ENCODE measurements at regions not wholly inside any gene's neighbourhood (a gene's known extent, or its start where the extent isn't known, plus 50 kb on each side); places are given as distances from the start of the nearest gene placed in this dataset.

GRCh38 chr15:29600262-29600661 lies 222.0 kb downstream of the TJP1 start:
- no peaks in the 10 kb centered on the region for H3K27me3 ChIP-seq (ENCODE audit: control insufficient read depth in 3 of 3, insufficient read depth in 3 of 3, low read length in 2 of 3)
- 90 to 93% methylated on average over 1 of the region's 1 CpG for WGBS, 2 donors
- TF ChIP-seq CTCF (IDR thresholded peaks at IDR 0.05; ENCODE audit: control extremely low read depth, extremely low read depth) = no peak
- no peaks in the 10 kb centered on the region for H3K36me3 ChIP-seq (ENCODE audit: control insufficient read depth in 4 of 4, insufficient read depth in 4 of 4, low read length in 4 of 4)
- H3K4me1 ChIP-seq (ENCODE audit: control insufficient read depth in 5 of 5, insufficient read depth in 5 of 5, low read length in 5 of 5) = no peaks in the 10 kb centered on the region
- no peak overlapping the region for H3K9ac ChIP-seq (ENCODE audit: insufficient read depth in 1 of 2, low read length in 2 of 2)
- no peak for DNase-seq
- H3K4me3 ChIP-seq = no peak overlapping the region
- peaks cover 0 to 3% (median 0%) of the 10 kb centered on the region in 4 donors for H3K9me3 ChIP-seq (ENCODE audit: control insufficient read depth in 4 of 4, insufficient read depth in 3 of 4, low read length in 3 of 4)
- no peak for ATAC-seq (ENCODE audit: insufficient read depth, low FRiP score)
- H3K27ac ChIP-seq (ENCODE audit: low read depth in 1 of 2, low read length in 1 of 2) = no peak overlapping the region

- TF ChIP-seq CTCF (IDR thresholded peaks at IDR 0.05; ENCODE audit: control extremely low read depth, extremely low read depth) = no peak
- H3K36me3 ChIP-seq (ENCODE audit: control insufficient read depth in 4 of 4, insufficient read depth in 4 of 4, low read length in 4 of 4) = no peaks in the 10 kb centered on the region
- no peak for ATAC-seq (ENCODE audit: insufficient read depth, low FRiP score)
Observed at GRCh38 chr15:29596266-29596665, 226.0 kb downstream of the TJP1 start.

GRCh38 chr15:29593629-29594028 lies 228.6 kb downstream of the TJP1 start:
- Histone ChIP-seq H3K9ac (ENCODE audit: insufficient read depth in 1 of 2, low read length in 2 of 2) (no peak overlapping the region), H3K9me3 (ENCODE audit: control insufficient read depth in 4 of 4, insufficient read depth in 3 of 4, low read length in 3 of 4) (no peaks in the 10 kb centered on the region), H3K4me1 (ENCODE audit: control insufficient read depth in 5 of 5, insufficient read depth in 5 of 5, low read length in 5 of 5) (no peaks in the 10 kb centered on the region), H3K36me3 (ENCODE audit: control insufficient read depth in 4 of 4, insufficient read depth in 4 of 4, low read length in 4 of 4) (no peaks in the 10 kb centered on the region), H3K4me3 (no peak overlapping the region), H3K27me3 (ENCODE audit: control insufficient read depth in 3 of 3, insufficient read depth in 3 of 3, low read length in 2 of 3) (no peaks in the 10 kb centered on the region), H3K27ac (ENCODE audit: low read depth in 1 of 2, low read length in 1 of 2) (no peak overlapping the region)
- 89 to 92% methylated on average over 1 of the region's 1 CpG for WGBS, 2 donors
- ATAC-seq (ENCODE audit: insufficient read depth, low FRiP score) = no peak
- DNase-seq = no peak
- no peak for TF ChIP-seq CTCF (IDR thresholded peaks at IDR 0.05; ENCODE audit: control extremely low read depth, extremely low read depth)

More at GRCh38 chr15:29596266-29596665, 226.0 kb downstream of the TJP1 start:
- no peaks in the 10 kb centered on the region for H3K4me1 ChIP-seq (ENCODE audit: control insufficient read depth in 5 of 5, insufficient read depth in 5 of 5, low read length in 5 of 5)
- H3K27ac ChIP-seq (ENCODE audit: low read depth in 1 of 2, low read length in 1 of 2) = no peak overlapping the region
- WGBS, 2 donors = 61 to 73% methylated on average over 3 of the region's 3 CpGs
- no peaks in the 10 kb centered on the region for H3K9me3 ChIP-seq (ENCODE audit: control insufficient read depth in 4 of 4, insufficient read depth in 3 of 4, low read length in 3 of 4)
- H3K4me3 ChIP-seq = no peak overlapping the region
- no peaks in the 10 kb centered on the region for H3K27me3 ChIP-seq (ENCODE audit: control insufficient read depth in 3 of 3, insufficient read depth in 3 of 3, low read length in 2 of 3)
- H3K9ac ChIP-seq (ENCODE audit: insufficient read depth in 1 of 2, low read length in 2 of 2) = no peak overlapping the region
- no peak for DNase-seq

GRCh38 chr15:29593111-29593510 lies 229.2 kb downstream of the TJP1 start:
- WGBS, 2 donors = 71 to 78% methylated on average over 4 of the region's 4 CpGs
- Histone ChIP-seq H3K4me1 (ENCODE audit: control insufficient read depth in 5 of 5, insufficient read depth in 5 of 5, low read length in 5 of 5) (no peaks in the 10 kb centered on the region), H3K27ac (ENCODE audit: low read depth in 1 of 2, low read length in 1 of 2) (no peak overlapping the region), H3K36me3 (ENCODE audit: control insufficient read depth in 4 of 4, insufficient read depth in 4 of 4, low read length in 4 of 4) (no peaks in the 10 kb centered on the region), H3K4me3 (no peak overlapping the region), H3K27me3 (ENCODE audit: control insufficient read depth in 3 of 3, insufficient read depth in 3 of 3, low read length in 2 of 3) (no peaks in the 10 kb centered on the region), H3K9me3 (ENCODE audit: control insufficient read depth in 4 of 4, insufficient read depth in 3 of 4, low read length in 3 of 4) (no peaks in the 10 kb centered on the region), H3K9ac (ENCODE audit: insufficient read depth in 1 of 2, low read length in 2 of 2) (no peak overlapping the region)
- TF ChIP-seq CTCF (IDR thresholded peaks at IDR 0.05; ENCODE audit: control extremely low read depth, extremely low read depth) = no peak
- no peak for DNase-seq
- ATAC-seq (ENCODE audit: insufficient read depth, low FRiP score) = no peak

Measured in lung (tissue), 11 donors.